Ecto neural progenitor cell (in vitro differentiated cells): ENCODE measurements at regions not wholly inside any gene's neighbourhood (a gene's known extent, or its start where the extent isn't known, plus 50 kb on each side); places are given as distances from the start of the nearest gene placed in this dataset.

ENCODE experiments used
- DNase-seq: peaks from one replicate; pipeline ENCODE4 v3.0.0-alpha.2; 2018; ENCODE audit warnings: low spot score

- no peak for DNase-seq
Measured at GRCh38 chr9:75410405-75410804, 322.1 kb downstream of the OSTF1 start.

- DNase-seq: no peak
Measured at GRCh38 chr9:75414371-75415160, 326.3 kb downstream of the OSTF1 start.

GRCh38 chr9:75417471-75417870 lies 329.2 kb downstream of the OSTF1 start:
- no peak for DNase-seq

GRCh38 chr9:75418518-75418917 lies 330.2 kb downstream of the OSTF1 start:
- no peak for DNase-seq

GRCh38 chr9:75422944-75423522 lies 334.7 kb downstream of the OSTF1 start:
- DNase-seq: no peak

GRCh38 chr9:75429531-75430475 lies 341.5 kb downstream of the OSTF1 start:
- no peak for DNase-seq

GRCh38 chr9:75431375-75431774 lies 343.1 kb downstream of the OSTF1 start:
- DNase-seq: no peak

- DNase-seq: no peak
Measured at GRCh38 chr9:75432386-75432785, 344.1 kb downstream of the OSTF1 start.

GRCh38 chr9:75432888-75433287 lies 344.6 kb downstream of the OSTF1 start:
- no peak for DNase-seq

- DNase-seq: no peak
Measured at GRCh38 chr9:75438716-75439115, 350.4 kb downstream of the OSTF1 start.

- DNase-seq: no peak
Measured at GRCh38 chr9:75440914-75441313, 352.6 kb downstream of the OSTF1 start.

GRCh38 chr9:75445144-75445543 lies 356.8 kb downstream of the OSTF1 start:
- DNase-seq: no peak

GRCh38 chr9:75447281-75447680 lies 359.0 kb downstream of the OSTF1 start:
- DNase-seq: no peak

GRCh38 chr9:75448281-75448680 lies 360.0 kb downstream of the OSTF1 start:
- no peak for DNase-seq

GRCh38 chr9:75448955-75449354 lies 360.6 kb downstream of the OSTF1 start:
- no peak for DNase-seq

GRCh38 chr9:75451045-75451444 lies 362.7 kb downstream of the OSTF1 start:
- no peak for DNase-seq

- no peak for DNase-seq
Measured at GRCh38 chr9:75451505-75451904, 363.2 kb downstream of the OSTF1 start.

- DNase-seq: no peak
Measured at GRCh38 chr9:75452512-75452911, 364.2 kb downstream of the OSTF1 start.

- no peak for DNase-seq
Measured at GRCh38 chr9:75454043-75454442, 365.7 kb downstream of the OSTF1 start.

- no peak for DNase-seq
Measured at GRCh38 chr9:75454891-75455290, 366.6 kb downstream of the OSTF1 start.

- no peak for DNase-seq
Measured at GRCh38 chr9:75455444-75455921, 367.2 kb downstream of the OSTF1 start.

- DNase-seq: no peak
Measured at GRCh38 chr9:75456698-75457097, 368.4 kb downstream of the OSTF1 start.
